HCT116 (cell line): ENCODE measurements at regions not wholly inside any gene's neighbourhood (a gene's known extent, or its start where the extent isn't known, plus 50 kb on each side); places are given as distances from the start of the nearest gene placed in this dataset.

Experiments
- CBX3 ChIP-seq: IDR thresholded peaks from 2 replicates; pipeline ENCODE4 v1.6.1; 2012; ENCODE audit warnings: low read depth
- CTCF ChIP-seq, 3 experiments: fragments of 200-600 bp in 1 of 3; sonication (generic) in 1 of 3; IDR thresholded peaks in 2 of 3; conservative IDR thresholded peaks in 1 of 3; 2 replicates each; pipeline ENCODE4 v1.5.1; 2012 to 2017; ENCODE audit warnings: low read depth in 2 of 3, low read length in 2 of 3, antibody characterized with exemption in 1 of 3, borderline replicate concordance in 1 of 3, control low read depth in 1 of 3, mild to moderate bottlenecking in 1 of 3, mixed read lengths in 1 of 3, mixed run types in 1 of 3, moderate library complexity in 1 of 3; ENCODE audit not compliant: insufficient read depth in 1 of 3
- EGR1 ChIP-seq: IDR thresholded peaks from 2 replicates; pipeline ENCODE4 v1.6.1; 2012; ENCODE audit warnings: low read depth
- EZH2 ChIP-seq: fragments of 200-600 bp; sonication (generic); IDR thresholded peaks from 2 replicates; pipeline ENCODE4 v1.6.1; 2017; ENCODE audit warnings: antibody characterized with exemption, mixed run types
- FOSL1 ChIP-seq: IDR thresholded peaks from 2 replicates; pipeline ENCODE4 v1.6.1; 2012; ENCODE audit warnings: low read depth
- JUND ChIP-seq: IDR thresholded peaks from 2 replicates; pipeline ENCODE4 v1.6.1; 2012
- MAX ChIP-seq: IDR thresholded peaks from 2 replicates; pipeline ENCODE4 v1.6.1; 2012
- POLR2AphosphoS5 ChIP-seq: IDR thresholded peaks from 2 replicates; pipeline ENCODE4 v1.6.1; 2011; ENCODE audit warnings: mild to moderate bottlenecking, low read depth, low read length, moderate library complexity
- RAD21 ChIP-seq: IDR thresholded peaks from 2 replicates; pipeline ENCODE4 v1.6.1; 2012; ENCODE audit warnings: low read depth, mild to moderate bottlenecking
- REST ChIP-seq: IDR thresholded peaks from 2 replicates; pipeline ENCODE4 v1.6.1; 2012; ENCODE audit warnings: low read depth
- SP1 ChIP-seq: IDR thresholded peaks from 2 replicates; pipeline ENCODE4 v1.6.1; 2012; ENCODE audit warnings: low read depth
- SRF ChIP-seq: IDR thresholded peaks from 2 replicates; pipeline ENCODE4 v1.6.1; 2012; ENCODE audit warnings: low read depth
- TCF7L2 ChIP-seq: IDR thresholded peaks from 2 replicates; pipeline ENCODE4 v1.7.0; 2011; ENCODE audit warnings: borderline replicate concordance, inconsistent platforms; ENCODE audit not compliant: insufficient read depth, insufficient read length; ENCODE audit errors: extremely low read depth
- YY1 ChIP-seq: IDR thresholded peaks from 2 replicates; pipeline ENCODE4 v1.6.1; 2011; ENCODE audit warnings: low read length, low read depth, moderate library complexity, mild to moderate bottlenecking; ENCODE audit not compliant: insufficient replicate concordance; ENCODE audit errors: extremely low read depth

GRCh38 chr19:28960586-28960985 lies 252.4 kb downstream of the UQCRFS1 start:
- no peak for TF ChIP-seq REST
- no peak for TF ChIP-seq CTCF (IDR thresholded peaks at IDR 0.05 in 2 of 3, conservative IDR thresholded peaks at IDR 0.05 in 1 of 3; ENCODE audit: borderline replicate concordance in 1 of 3, insufficient read depth in 1 of 3, low read depth in 2 of 3, low read length in 2 of 3)
- no peak for TF ChIP-seq SP1
- TF ChIP-seq JUND = no peak
- no peak for TF ChIP-seq EGR1
- TF ChIP-seq YY1 = no peak
- no peak for TF ChIP-seq MAX
- no peak for TF ChIP-seq RAD21
- no peak for TF ChIP-seq SRF
- no peak for TF ChIP-seq TCF7L2
- no peak for TF ChIP-seq FOSL1
- TF ChIP-seq EZH2 = no peak
- no peak for TF ChIP-seq POLR2AphosphoS5
- no peak for TF ChIP-seq CBX3
